Heart right ventricle (tissue), 16 donors: ENCODE measurements at regions not wholly inside any gene's neighbourhood (a gene's known extent, or its start where the extent isn't known, plus 50 kb on each side); places are given as distances from the start of the nearest gene placed in this dataset.

Experiments
- ATAC-seq, 8 donors: fragments of 200-7000 bp; cut with Tn5 transposase; one replicate each; pipeline ENCODE4 v1.9.1; 2020; ENCODE audit warnings: mild to moderate bottlenecking in 8 of 8, moderate library complexity in 8 of 8, moderate number of reproducible peaks in 1 of 8
- DNase-seq, 2 donors: peaks; one replicate each; pipeline ENCODE4 v3.0.0-alpha.2; 2020
- H3K27ac ChIP-seq, 10 donors: fragments of 200-600 bp; sonication (generic) in 2 of 10; one replicate each; pipeline versions ENCODE4 v1.5.0 to v1.8.0; 2020 to 2022; ENCODE audit warnings: mild to moderate bottlenecking in 3 of 10
- H3K27me3 ChIP-seq, 7 donors: fragments of 200-600 bp; one replicate each; pipeline ENCODE4 v1.8.0; 2021 to 2022; ENCODE audit warnings: mild to moderate bottlenecking in 2 of 7
- H3K36me3 ChIP-seq, 9 donors: fragments of 200-600 bp; sonication (generic) in 1 of 9; one replicate each; pipeline versions ENCODE4 v1.5.0 to v1.8.0; 2020 to 2022; ENCODE audit warnings: mild to moderate bottlenecking in 2 of 9
- H3K4me1 ChIP-seq, 9 donors: fragments of 200-600 bp; sonication (generic) in 1 of 9; one replicate each; pipeline versions ENCODE4 v1.5.0 to v1.8.0; 2020 to 2022; ENCODE audit warnings: mild to moderate bottlenecking in 4 of 9
- H3K4me3 ChIP-seq, 10 donors: fragments of 200-600 bp; sonication (generic) in 2 of 10; one replicate each; pipeline versions ENCODE4 v1.5.0 to v1.8.0; 2020 to 2022; ENCODE audit warnings: mild to moderate bottlenecking in 7 of 10, moderate library complexity in 2 of 10
- H3K9me3 ChIP-seq, 11 donors: fragments of 200-600 bp in 10 of 11; sonication (generic) in 2 of 11; one replicate each; pipeline versions ENCODE4 v1.5.0 to v1.8.0; 2013 to 2022; ENCODE audit warnings: mild to moderate bottlenecking in 2 of 11, control low read depth in 1 of 11, moderate library complexity in 1 of 11
- CTCF ChIP-seq, 9 donors: fragments of 200-600 bp; sonication (generic) in 2 of 9; IDR thresholded peaks; one replicate each; pipeline versions ENCODE4 v1.5.0 to v1.8.0; 2021 to 2022; ENCODE audit warnings: antibody characterized with exemption in 9 of 9, mild to moderate bottlenecking in 5 of 9, moderate library complexity in 1 of 9
- WGBS, 2 donors: extraction: QIAGEN DNeasy Blood & Tissue Kit; methylation state at CpG; one replicate each; pipeline ENCODE4 v1.1.7; 2013; ENCODE audit warnings: inconsistent platforms in 1 of 2; 5-methylcytosine and 5-hydroxymethylcytosine counted together
- intact Hi-C, 10 donors: fragments of 100-400 bp; cut with DNase I; formaldehyde crosslinking; loops; one replicate each; pipeline versions ENCODE4 v1.11.1 to v1.14.2; 2022
- donor health status: Arrhythmogenic right ventricular cardiomyopathy.
- donor health status: ischemic (EF 13 %, LVEDD 7.1; RV severe dilation, severe dysfunction).
- donor health status: healthy with polysubstance abuse.
- donor health status: DM: no; HTN: yes; CAD: no.
- donor health status: DM: no; HTN: no; CAD: no.
- donor health status: ischemic (EF 25% LVEDD 6.9; RV normal size, moderate dysfunction).
- donor health status: ischemic (EF 25% LVEDD 5.7; RV mildly dilated, moderate dysfunction).
- donor health status: healthy.
- donor health status: DM: yes; HTN: yes; CAD: no.
- donor health status: Ischemic cardiomyopathy.
- donor health status: ischemic (EF 35%, LVEDD 5.7; RV mildly dilated, moderate dysfunction).
- donor health status: nonischemic (EF 11% LVEDD 7.7; RV severe dilation, severe dysfunction).
- donor health status: DM: yes; HTN: yes; CAD: no.
- donor health status: PGD.
- donor health status: ischemic (EF 29% LVEDD 5.4; RV normal size, mild dysfunction).
- donor health status: nonischemic (EF 23%, LVEDD 6.1; RV moderate dilation, normal function).

- Histone ChIP-seq H3K27ac (no peak overlapping the region), H3K27me3 (peaks cover 0 to 48% (median 33%) of the 10 kb centered on the region in 7 donors), H3K9me3 (no peaks in the 10 kb centered on the region), H3K4me3 (no peak overlapping the region), H3K4me1 (no peaks in the 10 kb centered on the region), H3K36me3 (no peaks in the 10 kb centered on the region)
- no peak for ATAC-seq
- intact Hi-C loops: no loop called here
- TF ChIP-seq CTCF (IDR thresholded peaks at IDR 0.05): no peak
- 13 to 20% methylated on average over 14 of the region's 14 CpGs for WGBS, 2 donors
- DNase-seq: no peak
Observed at GRCh38 chr16:51440131-51440889, 289.2 kb upstream of the SALL1 start.

GRCh38 chr16:51439271-51439670 lies 288.2 kb upstream of the SALL1 start:
- intact Hi-C loops: no loop called here
- Histone ChIP-seq H3K4me1 (no peaks in the 10 kb centered on the region), H3K27me3 (peaks cover 0 to 48% (median 33%) of the 10 kb centered on the region in 7 donors), H3K36me3 (no peaks in the 10 kb centered on the region), H3K4me3 (no peak overlapping the region), H3K27ac (no peak overlapping the region), H3K9me3 (no peaks in the 10 kb centered on the region)
- TF ChIP-seq CTCF (IDR thresholded peaks at IDR 0.05): no peak
- DNase-seq (no peak), ATAC-seq (no peak)
- 69 to 70% methylated on average over 5 of the region's 5 CpGs for WGBS, 2 donors

- intact Hi-C loops: no loop called here
- 87 to 93% methylated on average over 1 of the region's 1 CpG for WGBS, 2 donors
Observed at GRCh38 chr16:51436742-51437141, 285.7 kb upstream of the SALL1 start.

GRCh38 chr16:51434567-51435198 lies 283.6 kb upstream of the SALL1 start:
- intact Hi-C loops: no loop called here
- no peak overlapping the region for H3K27ac ChIP-seq
- ATAC-seq (no peak), DNase-seq (no peak)
- H3K4me3 ChIP-seq: no peak overlapping the region
- WGBS, 2 donors: 66% methylated on average over 9 of the region's 9 CpGs
- H3K4me1 ChIP-seq: no peaks in the 10 kb centered on the region
- peaks cover 0 to 4% (median 0%) of the 10 kb centered on the region in 11 donors for H3K9me3 ChIP-seq
- TF ChIP-seq CTCF (IDR thresholded peaks at IDR 0.05): no peak
- H3K27me3 ChIP-seq: peaks cover 0 to 21% (median 9%) of the 10 kb centered on the region in 7 donors
- no peaks in the 10 kb centered on the region for H3K36me3 ChIP-seq

More at GRCh38 chr16:51436742-51437141, 285.7 kb upstream of the SALL1 start:
- Histone ChIP-seq H3K4me3 (no peak overlapping the region), H3K27ac (no peak overlapping the region), H3K9me3 (no peaks in the 10 kb centered on the region), H3K27me3 (peaks cover 0 to 33% (median 30%) of the 10 kb centered on the region in 7 donors), H3K4me1 (no peaks in the 10 kb centered on the region), H3K36me3 (no peaks in the 10 kb centered on the region)
- no peak for TF ChIP-seq CTCF (IDR thresholded peaks at IDR 0.05)
- DNase-seq (no peak), ATAC-seq (no peak)
